D721Med (cell line): ENCODE measurements at regions not wholly inside any gene's neighbourhood (a gene's known extent, or its start where the extent isn't known, plus 50 kb on each side); places are given as distances from the start of the nearest gene placed in this dataset.
"Not testable (repeated sequence)": the region's sequence is repeated elsewhere in the genome, so short reads cannot be mapped to it uniquely, and the experiment has no call there.

ENCODE experiments used
- DNase-seq: peaks from one replicate; pipeline ENCODE4 v3.0.0; 2011; ENCODE audit warnings: low spot score; ENCODE audit not compliant: insufficient read length
- FAIRE-seq: peaks from 2 replicates; lab custom pipeline; 2011; peaks lifted over from hg19 to GRCh38; lab: Jason Lieb, UNC
- TF ChIP-seq, protein P1 (sequence below): IDR thresholded peaks from 2 replicates; pipeline ENCODE4 v1.5.1; 2012; ENCODE audit warnings: mild to moderate bottlenecking, control low read depth; ENCODE audit not compliant: insufficient read depth; ENCODE audit errors: missing control alignments

DNA sequence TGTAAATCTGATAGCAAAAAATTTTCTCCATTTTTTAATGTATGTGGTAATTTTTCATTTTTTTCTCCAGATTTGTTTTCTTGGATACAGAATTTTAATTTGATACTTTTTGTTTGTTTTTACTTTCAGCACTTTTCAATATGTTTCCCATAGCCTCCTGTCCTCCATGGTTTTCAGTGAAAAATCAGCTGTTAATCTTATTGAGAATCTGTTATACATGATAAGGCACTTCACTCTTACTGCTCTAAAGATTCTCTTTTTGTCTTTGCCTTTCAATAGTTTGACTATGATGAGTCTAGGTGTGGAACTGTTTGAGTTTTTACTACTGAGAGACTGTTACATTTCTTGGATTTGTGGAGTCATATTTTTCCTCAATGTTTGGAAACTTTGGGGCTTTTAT lies 455.7 kb upstream of the NUDT12 start:
- FAIRE-seq (no peak), DNase-seq (no peak)
- TF ChIP-seq, protein P1, sequence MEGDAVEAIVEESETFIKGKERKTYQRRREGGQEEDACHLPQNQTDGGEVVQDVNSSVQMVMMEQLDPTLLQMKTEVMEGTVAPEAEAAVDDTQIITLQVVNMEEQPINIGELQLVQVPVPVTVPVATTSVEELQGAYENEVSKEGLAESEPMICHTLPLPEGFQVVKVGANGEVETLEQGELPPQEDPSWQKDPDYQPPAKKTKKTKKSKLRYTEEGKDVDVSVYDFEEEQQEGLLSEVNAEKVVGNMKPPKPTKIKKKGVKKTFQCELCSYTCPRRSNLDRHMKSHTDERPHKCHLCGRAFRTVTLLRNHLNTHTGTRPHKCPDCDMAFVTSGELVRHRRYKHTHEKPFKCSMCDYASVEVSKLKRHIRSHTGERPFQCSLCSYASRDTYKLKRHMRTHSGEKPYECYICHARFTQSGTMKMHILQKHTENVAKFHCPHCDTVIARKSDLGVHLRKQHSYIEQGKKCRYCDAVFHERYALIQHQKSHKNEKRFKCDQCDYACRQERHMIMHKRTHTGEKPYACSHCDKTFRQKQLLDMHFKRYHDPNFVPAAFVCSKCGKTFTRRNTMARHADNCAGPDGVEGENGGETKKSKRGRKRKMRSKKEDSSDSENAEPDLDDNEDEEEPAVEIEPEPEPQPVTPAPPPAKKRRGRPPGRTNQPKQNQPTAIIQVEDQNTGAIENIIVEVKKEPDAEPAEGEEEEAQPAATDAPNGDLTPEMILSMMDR, result no peak

DNA sequence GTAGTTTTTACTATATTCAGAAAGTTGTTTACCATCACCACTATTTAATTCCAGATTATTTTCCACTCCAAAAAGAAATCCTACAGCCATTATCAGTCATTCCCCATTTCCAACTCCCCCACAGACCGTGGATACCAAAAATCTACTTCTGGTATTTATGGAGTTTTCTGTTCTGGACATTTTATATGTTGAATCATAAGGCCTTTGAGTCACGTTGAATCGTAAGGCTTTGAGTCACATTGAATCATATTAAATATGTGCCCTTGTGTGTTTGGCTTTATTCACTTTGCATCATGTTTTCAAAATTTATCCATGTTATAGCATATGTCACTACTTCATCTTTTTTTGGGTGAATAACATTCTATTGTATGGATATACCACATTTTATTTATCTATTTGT lies 454.1 kb upstream of the NUDT12 start:
- DNase-seq, result no peak
- FAIRE-seq, result no peak
- TF ChIP-seq, protein P1, result no peak

DNA sequence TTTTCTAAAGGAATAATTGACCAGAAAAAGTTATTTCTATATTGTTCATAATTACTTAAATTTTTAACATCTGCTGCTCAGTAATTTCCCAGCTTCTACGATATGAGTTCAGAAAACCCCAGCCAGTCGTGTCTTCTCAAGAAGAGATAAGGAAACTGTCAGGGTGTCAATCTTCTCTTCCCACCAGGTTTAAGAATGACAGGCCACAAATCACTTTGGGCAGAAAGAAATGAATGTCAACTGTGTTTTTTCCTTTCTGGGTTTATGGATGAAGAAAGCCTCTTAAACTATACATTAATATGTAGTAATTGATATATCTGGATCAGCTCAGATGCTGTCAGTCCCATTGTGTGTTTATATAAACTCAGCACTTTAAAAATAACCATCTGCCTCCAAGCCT lies 453.2 kb upstream of the NUDT12 start:
- TF ChIP-seq, protein P1, result no peak
- FAIRE-seq (no peak), DNase-seq (no peak)

DNA sequence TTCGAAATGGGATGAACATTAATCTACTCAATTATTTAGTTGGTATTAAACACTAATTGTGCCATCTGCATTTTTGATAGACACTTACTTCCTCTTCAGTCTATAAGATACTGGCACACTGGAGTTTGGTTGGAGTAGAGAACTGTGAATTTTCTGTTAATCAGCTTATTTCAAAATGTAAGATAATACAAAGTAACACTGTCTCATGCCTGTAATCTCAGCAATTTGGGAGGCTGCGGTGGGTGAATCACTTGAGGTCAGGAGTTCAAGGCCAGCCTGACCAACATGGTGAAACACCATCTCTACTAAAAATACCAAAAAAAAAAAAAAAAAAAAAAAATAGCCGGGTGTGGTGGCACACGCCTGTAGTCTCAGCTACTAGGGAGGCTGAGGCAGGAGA lies 440.2 kb upstream of the NUDT12 start:
- not testable (repeated sequence) for DNase-seq, FAIRE-seq

DNA sequence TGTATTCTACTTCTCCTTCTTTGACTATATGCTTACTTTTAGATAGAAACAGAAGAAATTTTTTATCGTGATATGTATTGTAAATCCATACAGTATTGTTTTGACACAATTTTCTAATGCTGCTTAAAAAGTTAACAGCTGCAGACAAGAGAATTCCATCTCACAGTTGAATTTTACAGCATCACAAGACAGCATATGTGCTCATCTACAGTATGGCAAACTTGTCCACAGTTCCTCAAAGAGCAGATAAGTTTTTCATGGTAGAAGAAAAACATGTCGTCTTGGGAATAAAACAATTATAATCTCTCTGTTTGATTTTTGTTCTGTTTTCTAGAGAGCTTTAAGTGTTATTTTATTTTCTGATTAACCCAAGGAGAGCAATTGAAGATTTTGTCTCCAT lies 438.5 kb upstream of the NUDT12 start:
- FAIRE-seq (no peak), DNase-seq (no peak)
- TF ChIP-seq, protein P1, result no peak

DNA sequence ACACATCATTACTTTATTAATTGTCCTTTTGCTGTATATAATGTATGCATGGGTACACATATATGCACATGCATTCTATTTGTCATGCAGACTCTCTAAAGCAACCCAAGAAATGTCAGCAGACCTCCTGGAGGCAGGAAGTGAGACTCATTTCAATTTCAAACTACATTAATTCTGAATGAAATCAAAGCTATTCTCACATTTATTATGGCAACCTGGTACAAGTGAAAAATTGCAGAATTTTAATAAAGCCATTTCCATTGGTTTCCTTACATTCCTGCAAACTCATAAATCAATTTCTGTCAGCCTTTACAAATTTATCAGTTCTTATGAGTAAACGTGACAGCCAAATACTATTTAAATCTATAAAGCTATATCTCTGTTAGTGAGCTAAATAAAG lies 430.4 kb upstream of the NUDT12 start:
- FAIRE-seq, result no peak
- TF ChIP-seq, protein P1, result no peak
- no peak for DNase-seq

DNA sequence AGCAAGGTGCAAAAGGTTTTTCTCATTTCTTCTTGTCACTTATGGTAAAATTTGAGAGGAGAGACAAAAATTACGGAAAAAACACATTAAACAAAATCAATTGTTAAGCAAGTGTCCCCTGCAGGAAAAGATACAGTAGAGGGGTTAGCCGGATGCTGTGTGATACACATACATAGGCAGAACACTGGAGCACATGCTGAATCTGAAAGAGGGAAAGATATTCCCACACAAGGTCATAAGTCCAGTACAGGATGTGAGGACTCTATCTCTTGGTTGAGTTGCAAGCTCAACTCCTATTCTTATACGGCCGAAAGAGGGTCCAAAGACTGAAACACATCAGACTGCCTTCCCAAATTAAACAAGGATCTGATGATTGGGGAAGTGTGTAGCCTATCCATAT lies 427.5 kb upstream of the NUDT12 start:
- FAIRE-seq (no peak), DNase-seq (no peak)
- TF ChIP-seq, protein P1, result no peak

DNA sequence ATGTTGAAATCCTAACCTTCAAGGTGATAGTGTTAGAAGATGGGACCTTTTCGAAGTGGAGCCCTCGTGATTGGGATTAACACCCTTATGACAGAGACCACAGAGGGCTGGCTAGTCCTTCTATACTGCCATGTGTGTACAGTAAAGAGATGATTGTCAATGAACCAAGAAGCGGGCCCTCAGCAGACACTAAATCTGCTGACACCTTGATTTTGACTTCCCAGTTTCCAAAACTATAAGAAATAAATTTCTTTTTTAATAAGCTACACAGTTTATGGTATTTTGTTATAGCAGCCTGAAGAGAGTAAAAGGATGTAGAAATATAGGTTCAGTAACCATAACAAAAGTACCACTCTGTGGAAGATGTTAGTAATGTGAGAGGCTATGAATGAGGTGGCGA lies 419.0 kb upstream of the NUDT12 start:
- FAIRE-seq, result no peak
- TF ChIP-seq, protein P1, result no peak

More for the DNA sequence above, 419.0 kb upstream of the NUDT12 start:
- DNase-seq, result no peak
